ENCODE measurements at regions not wholly inside any gene's neighbourhood (a gene's known extent, or its start where the extent isn't known, plus 50 kb on each side); places are given as distances from the start of the nearest gene placed in this dataset.
"Not testable (repeated sequence)": the region's sequence is repeated elsewhere in the genome, so short reads cannot be mapped to it uniquely, and the experiment has no call there.

DNA sequence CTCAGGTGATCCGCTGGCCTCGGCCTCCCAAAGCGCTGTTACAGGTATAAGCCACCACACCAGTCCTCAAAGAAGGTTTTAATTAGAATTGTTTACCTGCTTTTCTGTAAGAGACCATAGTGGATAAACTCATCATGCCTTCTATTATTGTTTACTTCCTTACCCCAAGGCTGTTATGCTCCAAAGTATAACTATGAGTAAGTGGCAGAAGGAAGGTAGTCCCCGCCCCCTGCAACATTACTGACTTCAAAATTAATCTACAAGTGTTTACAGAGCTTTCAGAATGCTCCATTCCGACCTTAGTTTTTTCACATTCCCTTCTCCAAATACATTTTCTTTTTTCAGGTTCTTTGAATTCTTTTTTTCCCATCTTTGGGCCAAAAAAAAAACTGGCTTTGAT lies 480.5 kb upstream of the NOX3 start:
- no peak for DNase-seq (ENCODE audit: low read depth)

- DNase-seq (ENCODE audit: low read depth), result no peak
Measured at GRCh38 chr6:155916846-155917624, 461.4 kb upstream of the NOX3 start.

DNA sequence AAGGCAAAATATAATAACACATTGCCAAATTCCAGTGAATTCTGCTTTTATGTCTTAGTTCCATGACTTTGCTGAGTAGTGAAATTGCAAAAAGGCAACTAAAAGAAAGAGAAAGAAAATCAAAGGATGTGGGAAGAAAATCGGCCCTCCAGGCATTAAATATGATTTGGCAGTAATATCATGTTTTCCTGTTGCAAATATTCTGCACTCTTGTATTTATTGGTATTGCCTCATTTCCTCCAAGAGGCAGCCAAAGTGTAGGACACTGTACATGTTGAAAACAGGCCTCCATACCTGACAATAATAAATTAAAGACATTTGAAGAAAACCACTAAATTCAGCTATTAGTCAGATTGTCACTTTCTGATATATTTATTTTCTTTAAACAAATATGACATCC lies 460.0 kb upstream of the NOX3 start:
- no peak for DNase-seq (ENCODE audit: low read depth)

DNA sequence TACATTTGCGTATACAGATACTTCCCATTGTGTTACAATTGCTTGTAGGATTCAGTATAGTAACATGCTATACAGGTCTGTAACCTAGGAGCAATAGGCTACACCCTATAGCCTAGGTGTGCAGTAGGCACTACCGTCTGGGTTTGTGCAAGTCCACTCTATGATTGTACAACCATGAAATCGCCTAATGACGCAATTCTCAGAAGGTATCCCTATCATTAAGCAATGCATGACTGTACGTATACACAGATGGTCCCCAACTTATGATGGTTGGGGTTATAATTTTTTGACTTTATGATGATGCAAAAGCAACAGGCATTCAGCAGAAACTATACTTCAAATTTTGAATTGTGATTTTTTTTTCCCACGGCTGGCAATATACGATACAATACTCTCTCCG lies 458.2 kb upstream of the NOX3 start:
- DNase-seq (ENCODE audit: low read depth), result no peak

GRCh38 chr6:155909710-155910109 lies 454.1 kb upstream of the NOX3 start:
- no peak for DNase-seq (ENCODE audit: low read depth)

DNA sequence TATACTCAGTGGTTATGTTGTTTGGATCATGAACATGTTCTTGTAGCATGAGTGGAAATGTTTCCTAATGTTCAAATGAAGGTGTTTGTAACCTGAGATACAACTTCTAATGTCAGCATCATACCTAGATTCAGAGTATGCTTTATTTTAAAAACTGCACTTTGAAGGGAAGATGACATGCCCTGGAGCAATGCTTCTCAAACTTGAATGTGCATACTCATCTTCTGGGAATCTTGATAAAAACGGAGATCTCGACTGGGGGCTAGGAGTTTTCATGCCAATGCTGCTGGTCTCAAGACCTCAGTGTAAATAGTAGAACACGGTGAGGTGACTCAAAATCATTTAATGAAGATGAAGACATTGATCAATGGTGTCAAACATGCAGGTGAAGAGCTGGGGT lies 440.0 kb upstream of the NOX3 start:
- no peak for DNase-seq (ENCODE audit: low read depth)

GRCh38 chr6:155894758-155895157 lies 439.1 kb upstream of the NOX3 start:
- DNase-seq (ENCODE audit: low read depth), result no peak

DNA sequence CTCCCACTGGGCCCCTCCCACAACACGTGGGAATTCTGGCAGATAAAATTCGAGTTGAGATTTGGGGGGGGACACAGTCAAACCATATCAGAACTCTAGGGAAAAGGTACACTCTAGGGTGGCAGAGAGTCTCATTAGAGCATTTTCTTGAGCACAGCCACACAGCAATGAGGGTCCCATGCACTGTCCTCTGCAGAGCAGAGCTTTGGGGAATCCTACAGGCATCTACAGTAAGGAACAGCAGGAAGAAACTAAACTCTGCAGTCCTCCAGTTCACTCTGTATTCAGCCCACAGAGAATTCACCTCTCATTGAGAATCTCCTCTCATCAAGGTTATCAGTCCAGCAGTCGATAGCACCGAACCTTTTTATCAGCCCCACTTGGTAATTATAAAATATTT lies 438.6 kb upstream of the NOX3 start:
- no peak for DNase-seq (ENCODE audit: low read depth)

GRCh38 chr6:155890409-155890808 lies 434.8 kb upstream of the NOX3 start:
- DNase-seq (ENCODE audit: low read depth), result no peak

- DNase-seq (ENCODE audit: low read depth), result no peak
Measured at GRCh38 chr6:155889410-155889809, 433.8 kb upstream of the NOX3 start.

- no peak for DNase-seq (ENCODE audit: low read depth)
Measured at GRCh38 chr6:155887421-155887820, 431.8 kb upstream of the NOX3 start.

DNA sequence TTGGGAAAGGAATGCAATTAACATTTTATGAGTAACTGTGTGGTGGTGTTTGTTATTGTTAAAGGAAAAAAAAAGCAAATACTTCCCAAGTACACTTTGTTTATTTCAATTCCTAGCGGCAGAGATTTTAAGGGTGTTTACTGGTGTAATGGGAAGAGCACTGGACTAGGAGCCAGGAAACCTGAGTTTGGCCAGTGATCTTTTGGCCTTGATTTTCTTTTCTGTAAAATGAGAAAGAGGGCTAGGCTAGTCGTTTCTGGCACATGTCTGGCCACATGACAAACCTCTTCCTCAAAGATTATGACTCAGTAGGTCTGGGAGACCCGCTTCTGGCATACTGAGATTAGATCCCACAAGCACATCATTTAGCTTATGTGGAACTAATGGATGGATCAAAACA lies 428.1 kb upstream of the NOX3 start:
- DNase-seq (ENCODE audit: low read depth), result no peak

DNA sequence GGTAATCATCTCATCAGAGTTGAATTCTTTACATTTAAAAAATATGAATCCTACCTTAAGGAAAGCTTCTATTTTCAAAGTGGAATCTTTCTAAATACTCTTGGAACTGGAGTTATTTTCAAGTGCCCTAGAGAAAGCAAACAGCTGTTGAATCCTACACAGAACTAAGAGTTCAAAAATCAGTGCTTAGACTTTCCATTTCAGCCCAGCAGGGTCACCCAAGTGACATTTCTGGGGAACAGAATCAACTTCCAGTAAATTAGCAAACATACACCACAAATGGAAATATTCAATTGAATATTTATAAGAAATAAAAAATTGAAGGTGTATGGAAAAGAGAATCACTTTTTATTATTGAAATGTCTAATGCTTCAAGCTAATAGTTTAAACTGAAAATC lies 427.7 kb upstream of the NOX3 start:
- DNase-seq (ENCODE audit: low read depth), result no peak

GRCh38 chr6:155882527-155883333 lies 427.1 kb upstream of the NOX3 start:
- DNase-seq (ENCODE audit: low read depth), result no peak

- no peak for DNase-seq (ENCODE audit: low read depth)
Measured at GRCh38 chr6:155881826-155882526, 426.3 kb upstream of the NOX3 start.

- no peak for DNase-seq (ENCODE audit: low read depth)
Measured at GRCh38 chr6:155880900-155881299, 425.3 kb upstream of the NOX3 start.

GRCh38 chr6:155872961-155873360 lies 417.3 kb upstream of the NOX3 start:
- no peak for DNase-seq (ENCODE audit: low read depth)

DNA sequence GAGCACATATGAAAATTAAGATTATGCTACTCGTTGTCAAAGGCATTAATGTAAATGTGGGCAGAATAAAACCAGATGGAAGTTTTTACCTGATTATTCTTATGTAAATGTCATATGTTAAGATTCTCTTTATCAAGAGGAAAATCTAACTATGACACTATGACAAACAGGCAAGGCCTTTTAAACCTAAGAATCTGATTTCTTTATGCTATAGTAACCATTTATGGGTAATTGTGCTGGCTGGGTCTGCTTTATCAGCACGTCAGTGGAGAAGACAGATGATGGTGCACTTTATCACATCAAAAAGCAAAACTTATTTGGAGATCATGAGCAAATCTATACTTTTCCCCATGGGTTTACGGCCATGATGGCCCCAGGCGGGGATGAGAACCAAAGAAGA lies 412.0 kb upstream of the NOX3 start:
- no peak for DNase-seq (ENCODE audit: low read depth)

- DNase-seq (ENCODE audit: low read depth), result not testable (repeated sequence)
Measured at GRCh38 chr6:155866676-155867390, 411.2 kb upstream of the NOX3 start.

DNA sequence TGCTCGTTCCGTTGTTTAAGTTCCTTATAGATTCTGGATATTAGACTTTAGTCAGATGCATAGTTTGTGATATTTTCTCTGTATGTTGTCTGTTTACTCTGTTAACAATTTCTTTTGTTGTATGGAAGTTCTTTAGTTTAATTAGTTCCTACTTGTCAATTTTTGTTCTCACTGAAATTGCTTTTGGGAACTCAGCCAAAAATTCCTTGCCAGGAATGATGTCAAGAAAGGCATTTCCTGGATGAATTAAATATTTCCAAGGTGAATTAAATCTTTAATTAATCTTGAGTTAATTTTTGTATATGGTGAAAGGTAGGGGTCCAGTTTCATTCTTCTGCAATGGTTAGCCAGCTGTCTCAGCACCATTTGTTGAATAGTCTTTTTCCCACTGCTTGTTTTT lies 406.2 kb upstream of the NOX3 start:
- DNase-seq (ENCODE audit: low read depth), result no peak

DNA sequence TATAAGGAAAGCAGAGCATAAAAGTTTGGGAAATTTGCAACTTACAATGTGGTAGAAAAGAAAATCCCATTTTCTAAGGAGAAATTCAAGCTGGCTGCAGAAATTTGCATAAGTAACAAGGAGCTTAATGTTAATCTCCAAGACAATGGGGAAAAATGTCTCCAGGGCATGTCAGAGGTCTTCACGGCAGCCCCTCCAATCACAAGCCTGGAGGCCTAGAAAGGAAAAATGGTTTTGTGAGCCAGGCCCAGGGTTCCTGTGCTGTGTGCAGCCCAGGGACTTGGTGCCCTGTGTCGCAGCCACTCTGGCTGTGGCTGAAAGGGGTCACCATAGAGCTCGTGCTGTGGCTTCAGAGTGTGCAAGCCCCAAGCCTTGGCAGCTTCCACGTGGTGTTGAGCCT lies 403.3 kb upstream of the NOX3 start:
- DNase-seq (ENCODE audit: low read depth), result not testable (repeated sequence)

GRCh38 chr6:155854787-155855186 lies 399.1 kb upstream of the NOX3 start:
- DNase-seq (ENCODE audit: low read depth), result no peak

Data from T-helper 22 cell (primary cell).